GM12873 (cell line): ENCODE measurements at regions not wholly inside any gene's neighbourhood (a gene's known extent, or its start where the extent isn't known, plus 50 kb on each side); places are given as distances from the start of the nearest gene placed in this dataset.

Experiments used
- TF ChIP-seq, protein P1 (sequence below): IDR thresholded peaks from 2 replicates; pipeline ENCODE4 v1.5.1; 2012; ENCODE audit warnings: low read depth, mild to moderate bottlenecking, moderate library complexity, low read length, control low read depth; ENCODE audit not compliant: insufficient read depth; ENCODE audit errors: missing control alignments

- TF ChIP-seq, protein P1, sequence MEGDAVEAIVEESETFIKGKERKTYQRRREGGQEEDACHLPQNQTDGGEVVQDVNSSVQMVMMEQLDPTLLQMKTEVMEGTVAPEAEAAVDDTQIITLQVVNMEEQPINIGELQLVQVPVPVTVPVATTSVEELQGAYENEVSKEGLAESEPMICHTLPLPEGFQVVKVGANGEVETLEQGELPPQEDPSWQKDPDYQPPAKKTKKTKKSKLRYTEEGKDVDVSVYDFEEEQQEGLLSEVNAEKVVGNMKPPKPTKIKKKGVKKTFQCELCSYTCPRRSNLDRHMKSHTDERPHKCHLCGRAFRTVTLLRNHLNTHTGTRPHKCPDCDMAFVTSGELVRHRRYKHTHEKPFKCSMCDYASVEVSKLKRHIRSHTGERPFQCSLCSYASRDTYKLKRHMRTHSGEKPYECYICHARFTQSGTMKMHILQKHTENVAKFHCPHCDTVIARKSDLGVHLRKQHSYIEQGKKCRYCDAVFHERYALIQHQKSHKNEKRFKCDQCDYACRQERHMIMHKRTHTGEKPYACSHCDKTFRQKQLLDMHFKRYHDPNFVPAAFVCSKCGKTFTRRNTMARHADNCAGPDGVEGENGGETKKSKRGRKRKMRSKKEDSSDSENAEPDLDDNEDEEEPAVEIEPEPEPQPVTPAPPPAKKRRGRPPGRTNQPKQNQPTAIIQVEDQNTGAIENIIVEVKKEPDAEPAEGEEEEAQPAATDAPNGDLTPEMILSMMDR = no peak
Measured at GRCh38 chr3:40996382-40996781, 202.9 kb upstream of the CTNNB1 start.

DNA sequence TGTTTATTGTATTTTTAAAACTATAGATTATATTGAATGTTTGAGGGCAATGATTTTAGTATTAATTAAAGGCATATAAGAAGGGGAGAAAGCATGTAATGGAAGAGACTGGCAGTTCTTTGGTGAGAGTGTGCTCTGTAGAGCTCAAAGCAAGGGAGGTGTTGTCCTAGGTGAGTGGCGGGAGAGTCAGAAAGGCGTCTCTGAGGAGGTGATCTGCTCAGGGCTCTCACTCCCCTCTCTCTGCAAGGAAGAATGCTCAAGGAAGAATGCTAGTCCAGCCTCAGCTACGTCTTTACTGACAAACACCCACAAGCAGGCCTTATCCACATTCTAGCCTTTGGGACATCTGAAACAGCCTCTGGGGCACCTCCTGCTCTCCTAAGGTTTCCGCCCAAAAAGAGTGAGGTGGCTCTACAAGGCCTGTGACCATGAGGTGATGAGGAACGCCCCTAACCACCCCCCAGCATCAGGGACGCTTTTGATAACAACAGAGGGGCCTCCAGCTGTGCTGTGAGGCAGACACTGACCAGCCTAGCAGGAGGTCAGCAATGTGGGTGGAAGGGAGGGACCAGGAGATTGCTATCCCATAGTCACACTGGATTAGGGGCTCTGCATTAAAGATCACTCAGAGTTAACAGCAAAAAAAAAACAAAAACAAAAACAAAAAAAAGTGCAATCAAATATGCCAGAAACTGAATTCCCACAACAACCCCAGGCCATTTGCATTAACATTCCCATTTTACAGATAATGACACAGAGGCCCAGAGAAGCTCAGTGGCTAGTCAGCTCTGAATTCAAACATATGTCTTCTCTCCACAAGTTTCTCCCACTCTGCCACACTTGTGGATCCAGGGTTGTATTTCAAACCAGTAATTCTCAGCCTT is 202.2 kb upstream of the CTNNB1 start:
- TF ChIP-seq, protein P1 = no peak

DNA sequence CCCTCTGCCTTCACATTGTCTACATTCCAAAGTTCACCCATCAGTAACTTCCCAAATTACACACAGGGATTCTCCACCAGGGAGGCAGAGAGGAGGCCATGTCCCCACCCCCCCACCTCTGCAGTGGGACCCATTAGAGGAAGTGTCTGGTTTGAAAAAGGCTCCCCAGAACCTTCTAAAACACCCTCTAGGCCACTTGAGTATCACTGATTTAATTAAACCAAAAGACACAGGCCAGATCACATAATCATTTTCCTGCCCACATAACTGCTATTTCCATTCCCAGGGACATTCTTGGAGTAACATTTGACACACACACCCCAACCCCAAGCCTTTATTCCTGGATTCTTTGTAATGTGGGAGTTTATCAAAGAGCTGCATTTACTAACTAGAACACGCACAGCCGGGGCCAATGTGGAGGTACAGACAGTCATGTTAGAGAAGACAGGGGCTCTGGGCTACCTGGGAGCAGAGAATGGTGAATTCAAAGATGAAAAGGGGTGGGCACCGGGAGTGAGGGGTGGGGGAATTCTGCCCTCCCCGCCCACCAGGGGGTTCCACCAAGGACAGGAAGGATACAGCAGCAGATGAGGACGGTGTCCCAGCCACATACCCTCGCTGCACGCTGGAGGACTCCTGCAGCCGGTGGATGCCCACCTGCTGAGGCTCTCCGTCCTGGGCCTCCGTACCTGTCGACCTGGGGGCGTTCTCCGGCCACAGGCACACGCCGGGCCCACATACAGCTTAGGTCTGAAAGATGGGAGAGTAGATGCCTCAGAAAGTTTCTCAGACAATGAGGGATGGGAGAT is 201.4 kb upstream of the CTNNB1 start:
- TF ChIP-seq, protein P1 = no peak

DNA sequence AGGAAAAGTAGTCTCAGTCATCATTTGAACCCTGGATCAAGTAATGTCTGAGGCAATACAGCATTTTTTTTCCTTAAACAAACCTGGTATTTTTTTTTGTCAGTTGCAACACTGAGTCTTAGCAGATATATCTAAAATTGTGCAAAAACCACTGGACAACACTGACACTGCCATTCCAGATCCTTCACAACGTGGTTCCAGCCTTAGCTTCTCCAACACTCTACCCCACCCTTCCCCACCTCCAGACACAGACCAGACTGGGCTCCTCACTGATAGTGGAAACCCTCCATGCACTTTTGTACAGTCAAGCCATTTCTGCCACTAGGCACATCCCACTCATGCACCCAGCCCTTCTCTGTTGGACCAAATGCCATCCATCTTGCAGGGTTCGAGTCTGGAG is 199.6 kb upstream of the CTNNB1 start:
- TF ChIP-seq, protein P1 = no peak

GRCh38 chr3:41000471-41000870 is 198.8 kb upstream of the CTNNB1 start:
- TF ChIP-seq, protein P1 = no peak

- TF ChIP-seq, protein P1 = no peak
Measured at GRCh38 chr3:41001556-41001955, 197.7 kb upstream of the CTNNB1 start.

DNA sequence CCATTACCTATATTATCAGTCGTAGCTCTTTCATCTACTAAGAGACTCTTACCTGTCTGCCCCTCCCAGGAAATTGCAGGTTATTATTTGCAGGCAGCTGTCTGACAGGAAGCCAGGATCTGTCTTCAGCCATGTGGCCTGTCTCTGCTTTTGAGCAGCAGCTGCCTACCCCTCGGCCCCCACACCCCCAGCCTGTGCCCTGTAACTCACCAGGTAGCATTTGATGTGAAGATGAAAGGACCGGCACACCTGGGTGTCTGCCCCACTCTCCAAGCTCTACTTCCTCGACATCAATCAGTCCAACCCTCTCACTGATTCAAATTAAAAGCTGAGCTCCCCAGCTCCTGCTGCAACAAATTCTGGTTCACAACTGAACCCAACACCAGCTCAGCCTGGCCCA is 197.2 kb upstream of the CTNNB1 start:
- TF ChIP-seq, protein P1 = no peak
